GM19023 (cell line): ENCODE measurements at regions not wholly inside any gene's neighbourhood (a gene's known extent, or its start where the extent isn't known, plus 50 kb on each side); places are given as distances from the start of the nearest gene placed in this dataset.
"Not testable (repeated sequence)": the region's sequence is repeated elsewhere in the genome, so short reads cannot be mapped to it uniquely, and the experiment has no call there.

Source experiments
- ATAC-seq: cut with Tn5 transposase; IDR thresholded peaks from one replicate; pipeline ENCODE4 v1.9.1; 2021; ENCODE audit warnings: mild to moderate bottlenecking, moderate library complexity; ENCODE audit not compliant: unreplicated experiment

DNA sequence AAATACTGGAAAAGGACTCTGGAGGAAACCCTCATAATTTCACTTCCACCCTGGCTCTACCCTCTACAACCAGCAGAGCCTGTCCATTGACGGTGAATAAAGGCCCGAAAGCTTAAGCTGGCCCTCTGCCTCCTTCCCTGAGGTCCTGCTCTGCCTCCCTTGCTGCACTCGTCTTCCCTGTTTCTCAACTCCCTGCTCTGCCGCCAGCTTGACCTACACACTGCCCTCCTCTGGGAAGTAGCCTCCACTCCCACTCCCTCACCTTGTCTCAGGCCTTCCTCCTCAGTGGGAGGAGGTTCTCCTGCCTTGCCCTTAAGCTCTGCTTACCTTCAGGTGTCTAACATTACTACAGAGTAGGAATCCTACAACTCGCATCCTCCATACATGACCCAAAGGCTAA, 608.6 kb upstream of the NR3C2 start:
- ATAC-seq: no peak

DNA sequence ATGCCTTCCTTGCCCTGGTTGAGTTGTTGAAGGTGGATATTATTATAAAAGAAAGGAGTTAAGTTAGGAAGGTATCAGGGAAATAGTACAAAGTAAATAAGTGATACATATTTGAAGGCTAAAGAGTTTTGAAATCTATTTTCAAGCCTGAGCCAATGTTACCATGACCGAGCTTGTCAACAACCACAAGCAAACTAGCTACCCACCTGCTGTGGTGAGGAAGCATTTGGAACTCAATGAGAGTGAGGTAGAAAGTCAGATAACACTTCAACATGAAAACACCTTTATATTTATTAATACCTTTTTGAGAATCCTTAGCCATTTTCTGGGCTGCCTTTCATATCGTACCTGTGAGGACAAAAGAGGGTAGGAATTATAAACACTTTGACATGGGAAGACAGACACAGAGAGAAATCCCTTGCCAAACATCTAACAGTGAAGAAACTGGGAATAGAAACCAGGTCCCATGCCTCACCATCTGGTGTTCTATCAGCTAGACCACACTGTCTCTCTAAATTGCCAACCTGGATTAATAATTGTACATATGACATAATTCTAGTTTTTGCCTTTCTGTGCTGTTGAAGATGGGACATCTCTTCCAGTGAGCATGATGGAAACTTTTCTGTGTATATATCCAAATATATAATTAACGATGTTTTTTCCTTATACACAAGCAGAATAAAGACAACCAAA, 606.4 kb upstream of the NR3C2 start:
- ATAC-seq: no peak

DNA sequence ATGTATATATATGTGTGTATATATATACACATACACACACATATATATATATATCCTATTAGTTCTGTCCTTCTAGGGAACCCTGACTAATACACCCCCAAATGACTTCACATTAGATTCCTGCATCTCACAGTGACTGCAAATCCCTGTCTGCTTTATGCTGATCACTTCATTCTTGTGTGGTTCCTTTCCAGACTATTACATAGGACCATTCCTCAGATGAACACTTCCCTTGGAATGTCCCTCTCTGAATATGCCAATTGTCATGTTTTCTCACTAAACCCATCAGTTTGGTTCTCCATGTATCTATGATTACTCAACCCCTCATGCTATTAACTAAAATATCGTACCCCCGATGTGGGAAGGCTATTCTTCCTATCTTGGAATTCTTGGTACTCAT, 605.2 kb upstream of the NR3C2 start:
- no peak for ATAC-seq

DNA sequence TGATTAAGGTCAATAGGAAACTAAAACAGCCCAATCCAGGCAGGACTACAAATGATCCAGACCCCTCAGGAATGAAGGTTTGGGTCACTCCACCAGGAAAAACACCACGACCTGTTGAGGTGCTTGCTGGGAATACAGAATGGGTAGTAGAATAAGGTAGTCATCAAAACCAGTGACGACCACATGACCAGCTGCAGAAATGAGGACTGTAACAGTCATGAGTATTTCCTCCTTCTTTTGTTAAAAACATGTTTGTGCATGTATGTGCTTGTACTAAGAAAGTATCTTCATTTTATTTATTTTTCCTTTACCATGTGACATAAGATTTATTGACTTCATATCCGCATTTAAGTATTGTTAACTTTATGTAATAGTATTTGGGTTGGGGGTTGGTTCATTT, 603.5 kb upstream of the NR3C2 start:
- ATAC-seq: no peak

DNA sequence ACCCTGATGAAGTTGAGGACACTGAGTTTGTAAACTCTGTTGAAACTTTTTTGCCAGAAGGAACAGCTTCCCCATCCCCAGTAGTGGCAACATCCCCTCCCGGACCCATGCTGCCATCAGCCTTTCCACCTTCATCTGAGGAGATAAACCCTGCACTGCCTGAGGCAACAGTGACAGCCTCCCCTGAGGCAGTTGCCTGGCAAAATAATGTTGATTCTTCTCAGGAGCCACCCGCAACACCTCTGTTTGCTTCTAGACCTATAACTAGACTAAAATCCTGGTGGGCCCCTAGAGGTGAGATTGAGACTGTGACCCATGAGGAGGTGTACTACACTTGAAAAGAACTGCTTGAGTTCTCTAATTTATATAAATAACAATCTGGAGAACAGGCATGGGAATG, 597.6 kb upstream of the NR3C2 start:
- ATAC-seq: not testable (repeated sequence)

DNA sequence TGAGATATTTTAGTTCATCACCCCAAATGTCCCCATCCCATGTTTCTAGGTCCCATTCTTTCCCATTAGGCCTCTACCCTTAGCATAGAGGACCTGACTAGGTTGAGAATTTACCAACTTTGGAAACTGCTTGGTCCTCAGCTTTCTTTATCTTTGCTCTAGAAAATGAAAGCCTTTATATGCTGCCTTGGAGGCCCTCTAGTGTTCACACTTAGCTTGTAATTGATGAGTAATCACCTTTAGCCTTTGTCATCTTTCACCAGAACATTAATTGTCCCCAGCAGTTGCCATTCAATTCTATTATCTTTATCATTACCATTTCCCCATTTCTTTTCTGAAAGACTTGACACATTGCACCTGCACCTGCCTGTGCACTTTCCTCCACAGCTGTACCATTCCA, 589.2 kb upstream of the NR3C2 start:
- ATAC-seq: no peak

DNA sequence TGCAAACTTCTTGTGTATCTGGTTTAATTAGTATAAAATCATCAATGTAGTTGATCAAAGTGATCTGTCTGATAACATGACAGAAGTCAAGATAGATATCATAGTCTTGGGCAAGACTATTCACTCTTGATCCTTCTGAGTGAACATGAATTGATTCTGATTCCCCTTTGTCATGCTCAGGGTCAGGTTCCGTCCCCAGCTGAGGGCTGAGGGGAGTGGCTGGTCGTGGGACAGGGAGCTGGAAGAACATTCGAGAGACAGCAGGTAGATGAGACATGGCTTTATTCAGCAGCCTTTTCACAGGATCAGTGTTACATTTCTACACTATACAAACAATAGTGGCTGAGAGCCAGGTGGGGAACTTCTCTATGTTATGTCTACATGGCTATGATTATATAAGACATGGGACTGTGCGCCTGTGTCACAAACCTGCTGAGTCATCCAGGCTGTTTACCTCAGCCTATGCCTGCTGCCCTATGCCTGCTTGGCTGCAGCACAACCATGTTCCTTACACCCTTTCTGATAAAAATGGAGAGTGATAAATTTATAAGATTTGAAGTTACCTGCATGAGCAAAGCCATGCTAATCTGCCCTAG, 586.9 kb upstream of the NR3C2 start:
- no peak for ATAC-seq

DNA sequence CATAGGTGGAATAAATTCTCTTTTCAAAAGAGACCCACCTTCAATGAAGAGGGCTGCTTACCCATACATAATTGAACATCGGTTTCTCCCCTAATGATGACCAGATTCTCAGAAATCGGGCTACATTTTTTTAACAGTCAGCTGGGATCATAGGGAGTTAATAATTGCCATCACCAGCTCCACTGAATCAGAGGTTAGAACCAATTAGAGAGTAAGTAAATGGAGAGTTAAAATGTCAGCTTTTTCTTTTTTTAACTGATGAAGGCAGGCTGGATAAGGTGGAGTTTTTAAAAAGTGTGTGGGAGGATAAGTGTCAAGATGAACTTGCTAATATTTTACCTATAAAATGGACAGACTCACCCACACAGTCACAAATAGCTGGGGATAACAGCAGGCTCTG, 584.5 kb upstream of the NR3C2 start:
- no peak for ATAC-seq

DNA sequence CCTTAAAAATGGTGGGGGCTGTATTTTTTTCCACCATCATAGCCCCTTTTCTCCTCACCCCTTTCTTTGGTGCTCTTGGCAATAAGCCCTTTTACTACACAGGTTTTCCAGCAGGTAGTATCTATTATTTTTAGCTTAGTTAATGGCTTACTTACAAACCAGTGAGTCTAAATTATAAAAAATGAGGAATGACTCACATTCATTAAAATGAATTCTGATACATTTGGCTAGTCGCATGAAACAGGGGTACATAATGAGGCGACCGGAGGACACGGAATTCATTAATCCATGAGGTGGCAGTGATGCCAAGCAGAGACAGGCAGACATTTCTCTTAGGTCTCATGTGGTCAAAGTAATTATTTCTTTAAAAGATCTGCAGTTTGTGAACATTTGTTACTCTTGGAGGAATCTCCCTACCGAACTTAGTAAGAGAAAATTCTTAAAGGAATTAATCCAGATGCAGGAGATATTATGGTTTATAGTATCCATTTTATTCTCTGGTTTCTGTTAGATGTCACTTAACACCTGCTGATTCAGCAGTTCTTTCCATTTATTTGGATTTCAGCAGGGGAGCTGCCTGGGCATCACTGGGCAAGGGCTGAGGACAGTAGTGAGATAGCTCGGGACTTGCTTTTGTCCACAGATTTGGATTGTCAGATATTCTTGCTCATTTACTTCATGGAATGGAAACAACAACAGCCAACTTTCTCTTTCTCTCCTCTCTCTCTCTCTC, 575.0 kb upstream of the NR3C2 start:
- no peak for ATAC-seq

DNA sequence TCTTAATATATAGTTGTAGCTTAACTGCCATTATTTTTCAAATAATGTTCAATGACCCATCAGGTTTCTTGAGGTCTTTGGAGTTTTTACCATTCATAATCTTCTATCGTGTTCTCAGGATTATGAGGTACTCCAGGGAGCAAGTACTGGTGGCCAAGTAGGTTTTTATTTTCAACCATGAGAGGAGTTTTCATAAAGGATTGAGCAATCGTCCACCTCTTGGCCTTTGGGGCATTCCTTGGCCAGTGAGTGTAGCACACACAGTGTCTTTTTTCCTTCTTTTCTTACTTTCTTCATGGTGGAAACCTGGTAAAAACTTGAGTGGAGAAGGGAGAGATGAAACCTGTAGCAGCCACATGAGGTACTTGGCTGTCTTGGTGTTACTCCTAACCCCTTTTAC, 567.0 kb upstream of the NR3C2 start:
- no peak for ATAC-seq

DNA sequence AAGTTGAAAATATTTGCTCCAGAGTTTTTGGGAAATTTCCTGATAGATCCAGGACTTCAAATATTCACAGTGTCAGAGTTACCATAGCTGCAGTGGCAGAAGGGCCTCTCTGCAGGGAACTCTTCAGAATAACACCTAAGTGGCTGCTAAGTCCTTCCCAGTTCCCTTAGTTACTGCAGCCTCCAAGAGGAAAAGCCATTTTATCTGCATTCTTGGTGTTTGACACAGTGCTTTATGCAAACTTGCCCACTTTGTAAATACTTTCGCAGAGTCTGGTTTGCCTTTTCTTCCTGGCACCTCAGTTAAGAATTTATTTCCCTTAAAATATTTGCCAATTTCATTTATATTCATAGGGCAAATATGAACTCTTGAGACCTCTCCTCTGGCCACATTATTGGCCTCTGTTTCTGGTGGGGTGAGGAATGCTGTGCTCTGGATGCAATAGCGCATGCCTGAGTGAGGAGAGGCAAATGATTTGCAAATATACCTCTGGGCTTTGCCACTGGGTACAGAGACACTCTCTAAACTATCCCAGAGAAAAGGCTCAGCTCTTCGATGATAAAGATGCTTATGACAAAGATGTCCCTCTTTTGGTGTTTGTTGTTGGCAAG, 566.3 kb upstream of the NR3C2 start:
- no peak for ATAC-seq

DNA sequence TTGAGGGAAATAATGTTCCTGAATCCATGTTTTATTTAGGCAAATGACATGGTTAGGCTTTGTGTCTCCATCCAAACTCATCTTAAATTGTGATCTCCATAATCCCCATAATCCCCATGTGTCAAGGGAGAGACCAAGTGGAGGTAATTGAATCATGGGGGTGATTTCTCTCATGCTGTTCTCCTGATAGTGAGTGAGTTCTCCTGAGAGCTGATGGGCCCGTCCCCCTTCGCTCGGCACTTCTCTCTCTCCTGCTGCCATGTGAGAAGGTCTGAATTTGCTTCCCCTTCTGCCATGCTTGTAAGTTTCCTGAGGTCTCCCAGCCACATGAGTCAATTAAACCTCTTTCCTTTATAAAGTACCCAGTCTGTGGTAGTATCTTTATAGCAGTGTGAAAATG, 563.0 kb upstream of the NR3C2 start:
- ATAC-seq: no peak

DNA sequence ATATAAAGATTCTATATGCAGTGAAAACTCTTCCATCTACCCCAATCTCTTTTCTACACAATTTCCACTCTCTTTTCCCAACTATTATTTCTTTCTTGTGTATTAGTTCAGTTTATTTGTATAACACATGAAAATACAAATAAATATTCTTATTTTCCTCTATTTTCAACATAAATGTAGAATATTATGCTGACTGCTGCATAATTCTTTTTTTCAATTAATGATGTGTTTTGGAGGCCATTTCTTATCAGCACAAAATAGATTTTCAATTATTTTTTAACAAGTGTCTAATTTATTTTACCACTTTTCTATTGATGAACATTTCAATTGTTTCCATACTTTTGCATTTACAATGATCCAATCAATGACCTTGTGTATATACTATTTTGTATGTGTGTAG, 557.7 kb upstream of the NR3C2 start:
- ATAC-seq: no peak

DNA sequence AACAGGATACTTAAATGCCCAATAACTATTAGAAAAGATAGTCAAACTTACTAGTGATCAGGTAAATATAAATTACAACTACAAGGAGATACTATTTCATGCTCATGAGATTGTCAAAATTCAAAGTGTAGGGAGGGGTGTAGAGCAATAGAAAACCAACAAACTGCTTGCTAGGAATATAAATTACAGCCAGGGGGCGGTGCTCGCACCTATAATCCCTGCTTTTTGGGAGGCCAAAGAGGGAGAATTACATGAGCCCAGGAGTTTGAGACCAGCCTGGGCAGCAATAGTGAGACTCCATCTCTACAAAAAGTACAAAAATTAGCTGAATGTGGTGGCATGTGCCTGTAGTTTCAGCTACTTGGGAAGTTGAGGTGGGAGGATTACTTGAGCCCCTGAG, 556.5 kb upstream of the NR3C2 start:
- ATAC-seq: no peak

DNA sequence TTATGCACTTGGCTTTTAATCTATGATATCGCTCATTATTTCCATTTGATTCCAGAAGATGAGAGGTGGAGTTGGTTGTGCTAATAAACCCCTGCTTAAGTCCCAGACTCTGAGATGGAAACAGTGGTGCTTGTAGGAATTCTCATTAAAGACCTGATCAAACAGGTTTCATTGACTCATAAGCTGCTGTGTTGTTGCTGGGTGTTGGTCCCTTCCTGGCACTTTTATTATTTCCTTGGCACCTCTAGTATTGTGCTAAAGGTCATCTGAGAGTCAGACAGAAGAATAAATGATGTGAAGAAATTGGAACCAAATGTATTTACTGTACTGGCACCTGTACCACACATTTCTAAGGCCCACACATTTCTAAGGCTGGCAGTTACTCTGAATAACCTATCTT, 544.7 kb upstream of the NR3C2 start:
- ATAC-seq: no peak

DNA sequence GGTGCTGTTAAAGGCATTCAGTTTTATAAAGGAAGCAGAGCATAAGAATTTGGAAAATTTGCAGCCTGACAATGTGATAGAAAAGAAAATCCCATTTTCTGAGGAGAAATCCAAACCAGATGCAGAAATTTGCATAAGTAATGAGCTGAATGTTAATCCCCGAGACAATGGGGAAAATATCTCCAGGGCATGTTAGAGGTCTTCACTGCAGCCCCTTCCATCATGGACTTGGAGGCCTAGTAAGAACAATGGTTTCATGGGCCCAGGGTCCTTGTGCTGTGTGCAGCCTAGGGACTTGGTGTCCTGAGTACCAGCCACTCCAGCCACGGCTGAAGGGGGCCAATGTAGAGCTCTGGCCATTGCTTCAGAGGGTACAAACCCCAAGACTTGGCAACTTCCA, 542.7 kb upstream of the NR3C2 start:
- no peak for ATAC-seq

DNA sequence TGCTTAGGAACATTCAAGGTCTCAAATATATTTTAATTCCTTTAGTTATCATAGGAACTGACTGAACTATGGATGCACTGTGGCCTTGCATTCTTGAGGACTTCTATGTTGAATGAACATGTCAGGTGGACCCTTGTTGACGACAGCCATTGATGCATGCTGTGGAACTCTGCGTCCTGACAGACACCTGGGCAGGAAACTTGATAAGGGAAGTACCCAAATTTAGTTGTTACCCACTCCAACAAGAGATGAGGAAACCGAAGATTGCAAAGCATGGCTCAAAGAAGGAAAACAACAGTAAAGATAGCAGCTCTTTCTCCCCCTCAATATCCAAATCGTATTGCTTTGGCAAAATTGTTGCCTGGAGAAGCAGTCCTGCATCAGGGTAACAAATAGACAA, 540.0 kb upstream of the NR3C2 start:
- no peak for ATAC-seq

DNA sequence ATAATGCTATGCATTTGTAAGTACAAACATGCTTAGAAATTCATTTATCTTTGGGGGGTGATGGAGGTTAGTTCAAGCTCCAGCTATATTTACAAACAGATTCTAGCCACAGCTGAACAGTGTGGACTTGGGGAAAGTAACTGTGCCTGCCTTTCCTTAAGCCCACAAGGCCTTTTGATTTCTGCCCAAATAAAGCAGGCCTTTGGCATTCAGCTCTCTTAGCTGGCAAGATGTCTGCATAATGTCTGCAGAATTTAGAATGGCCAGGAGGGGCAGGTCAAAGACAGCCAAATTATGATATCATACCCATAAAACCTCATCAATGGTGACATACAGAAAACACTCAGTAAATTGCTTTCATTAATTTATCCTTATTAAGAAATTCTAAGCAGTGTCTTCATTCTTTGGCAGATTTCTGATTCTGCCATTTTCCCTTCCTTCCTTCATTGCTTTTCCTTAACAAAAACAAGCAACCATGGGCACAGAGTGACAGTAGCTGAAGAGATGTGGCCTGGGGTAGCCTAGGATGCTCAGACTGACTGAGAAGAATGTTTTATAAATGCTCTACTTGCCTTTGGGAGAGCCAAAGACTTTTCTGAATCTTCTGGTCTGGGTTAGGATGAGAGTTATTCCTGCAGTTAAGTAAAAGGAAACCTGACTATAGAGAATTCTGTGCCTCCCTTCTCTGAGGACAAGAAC, 538.7 kb upstream of the NR3C2 start:
- ATAC-seq: no peak

DNA sequence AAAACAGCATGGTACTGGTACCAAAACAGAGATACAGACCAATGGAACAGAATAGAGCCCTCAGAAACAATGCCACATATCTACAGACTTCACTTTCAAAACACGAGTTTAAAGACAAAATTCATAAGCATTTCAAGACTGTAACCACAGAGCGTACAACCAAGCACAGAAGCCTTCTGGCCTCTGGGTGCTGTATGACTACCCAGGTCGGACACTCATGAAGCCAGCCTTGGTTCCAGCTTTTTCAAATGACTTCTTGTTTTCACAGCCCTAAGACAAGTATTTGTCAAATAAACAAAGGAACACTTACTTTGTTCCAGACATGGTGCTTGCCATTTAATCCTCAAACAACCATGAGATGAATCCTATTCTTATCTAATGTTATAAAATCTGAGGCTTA, 536.1 kb upstream of the NR3C2 start:
- ATAC-seq: no peak

DNA sequence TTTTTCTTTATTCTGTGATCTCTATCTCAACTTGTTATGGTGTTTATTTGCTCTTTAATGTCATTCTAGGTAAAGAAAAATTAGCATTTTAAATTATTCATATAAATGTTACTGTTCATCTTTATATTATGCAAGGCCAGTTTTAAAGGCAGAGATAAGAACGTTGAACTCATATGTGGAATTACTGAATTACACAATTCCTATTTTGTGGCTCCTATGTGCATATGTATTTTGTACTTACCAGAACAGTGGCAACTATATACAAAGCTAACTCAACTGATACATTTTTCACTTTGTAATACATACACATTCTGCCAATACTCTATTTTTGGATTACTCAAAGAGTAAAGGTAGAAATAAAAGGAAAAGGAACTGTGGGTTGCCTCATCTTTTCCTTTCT, 533.2 kb upstream of the NR3C2 start:
- ATAC-seq: no peak

DNA sequence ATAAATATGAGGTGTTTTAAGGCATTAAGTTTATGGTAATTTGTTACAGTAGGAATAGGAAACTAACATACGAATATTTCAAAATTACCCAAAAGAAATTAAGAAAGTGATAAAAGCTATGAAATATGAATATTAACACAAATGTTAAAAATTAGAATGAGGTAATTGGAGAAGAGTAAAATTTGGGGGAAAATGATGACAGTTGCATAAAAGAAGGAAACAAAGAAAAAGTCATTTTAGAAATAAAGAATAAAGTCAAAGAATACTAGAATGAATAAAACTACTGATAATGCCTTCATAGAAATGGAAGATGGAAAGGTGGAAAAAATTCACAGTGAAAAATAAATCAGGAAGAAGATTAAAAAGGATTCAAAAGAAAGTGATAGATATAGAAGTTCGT, 522.9 kb upstream of the NR3C2 start:
- no peak for ATAC-seq
